T-helper 1 cell treated with Interleukin-12 subunit alpha and Interleukin-12 subunit beta and Interleukin-4 antibody, amounts not matched to agents 30 μg/mL and 1 μg/mL, for 36 hours (primary cell): ENCODE measurements at regions not wholly inside any gene's neighbourhood (a gene's known extent, or its start where the extent isn't known, plus 50 kb on each side); places are given as distances from the start of the nearest gene placed in this dataset.

Experiments
- H3K27ac Mint-ChIP-seq: one replicate; pipeline ENCODE4 v1.8.0; 2021; ENCODE audit warnings: mild to moderate bottlenecking, mixed read lengths
- H3K27me3 Mint-ChIP-seq: one replicate; pipeline ENCODE4 v1.8.0; 2021; ENCODE audit warnings: low read depth, mixed read lengths
- H3K36me3 Mint-ChIP-seq: one replicate; pipeline ENCODE4 v1.8.0; 2021; ENCODE audit warnings: low read depth, mixed read lengths
- H3K4me1 Mint-ChIP-seq: one replicate; pipeline ENCODE4 v1.8.0; 2021; ENCODE audit warnings: low read depth, mixed read lengths
- H3K4me3 Mint-ChIP-seq: one replicate; pipeline ENCODE4 v1.8.0; 2021; ENCODE audit warnings: mild to moderate bottlenecking, moderate library complexity, mixed read lengths
- H3K9me3 Mint-ChIP-seq: one replicate; pipeline ENCODE4 v1.8.0; 2021; ENCODE audit warnings: mixed read lengths

DNA sequence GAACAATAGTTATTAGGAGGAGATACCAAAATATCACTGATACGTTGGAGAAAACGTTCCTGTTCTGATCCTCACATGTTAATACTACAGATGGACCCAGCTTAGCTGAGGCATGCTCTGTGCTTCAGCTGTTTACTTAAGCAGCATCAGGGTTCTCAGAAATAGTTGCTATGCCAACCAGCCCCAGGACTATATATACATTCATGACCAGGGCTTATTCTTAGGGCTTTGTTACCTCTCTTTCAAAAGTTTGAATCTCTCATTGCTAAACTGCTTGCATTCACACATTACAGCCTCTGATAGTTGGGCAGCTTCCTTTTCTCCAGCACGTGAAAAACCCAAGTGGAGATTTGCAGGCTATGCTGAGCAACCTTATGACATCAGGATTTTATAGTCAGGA lies 800.4 kb downstream of the DIAPH3 start:
- H3K27me3 Mint-ChIP-seq: no peaks in the 10 kb centered on the region
- H3K4me1 Mint-ChIP-seq: no peaks in the 10 kb centered on the region
- no peak overlapping the region for H3K27ac Mint-ChIP-seq
- no peaks in the 10 kb centered on the region for H3K36me3 Mint-ChIP-seq
- H3K9me3 Mint-ChIP-seq: no peaks in the 10 kb centered on the region
- no peak overlapping the region for H3K4me3 Mint-ChIP-seq

DNA sequence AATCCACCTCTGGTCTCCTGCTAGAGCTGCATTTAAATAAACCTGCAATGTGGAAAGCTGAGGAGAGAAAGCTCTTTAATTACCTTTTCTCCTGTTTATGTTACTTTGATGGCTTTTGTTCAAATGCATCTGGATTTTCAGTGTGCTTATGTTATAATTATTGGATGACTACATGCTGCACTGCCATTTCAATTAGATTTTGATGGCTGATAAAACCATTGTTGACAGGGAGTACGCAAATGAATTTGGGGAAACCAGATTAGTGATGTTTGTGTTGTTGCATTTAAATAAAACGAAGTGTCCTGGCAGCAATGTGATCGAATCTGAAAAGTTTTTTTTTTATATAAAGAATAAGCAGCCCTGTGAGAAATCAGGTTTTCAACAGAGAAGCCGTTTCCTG lies 799.8 kb downstream of the DIAPH3 start:
- Mint-ChIP-seq H3K36me3 (no peaks in the 10 kb centered on the region), H3K27ac (no peak overlapping the region), H3K4me3 (no peak overlapping the region), H3K4me1 (no peaks in the 10 kb centered on the region), H3K27me3 (no peaks in the 10 kb centered on the region), H3K9me3 (no peaks in the 10 kb centered on the region)

DNA sequence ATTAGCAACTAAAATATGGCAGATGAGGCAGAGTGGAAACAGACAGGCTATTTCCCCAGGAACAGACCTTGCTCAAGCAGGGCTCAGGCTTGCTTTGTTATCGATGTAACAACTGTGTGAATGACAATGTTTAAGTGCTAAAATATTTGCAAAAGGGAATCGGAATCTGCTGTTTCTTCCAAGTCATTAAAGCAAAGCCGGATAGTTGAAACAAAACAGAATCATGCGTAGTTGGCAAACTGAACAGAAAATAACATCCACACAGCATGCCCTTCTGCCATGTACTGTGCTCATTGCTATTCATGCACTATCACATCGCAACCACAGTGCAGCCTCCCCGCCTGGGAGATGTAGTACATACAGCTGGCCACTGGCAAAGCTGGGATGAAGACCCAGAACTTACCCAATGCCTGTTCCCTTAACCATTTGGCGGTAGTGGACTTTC lies 799.1 kb downstream of the DIAPH3 start:
- Mint-ChIP-seq H3K4me1 (no peaks in the 10 kb centered on the region), H3K27ac (no peak overlapping the region), H3K36me3 (no peaks in the 10 kb centered on the region), H3K27me3 (no peaks in the 10 kb centered on the region), H3K4me3 (no peak overlapping the region), H3K9me3 (no peaks in the 10 kb centered on the region)

DNA sequence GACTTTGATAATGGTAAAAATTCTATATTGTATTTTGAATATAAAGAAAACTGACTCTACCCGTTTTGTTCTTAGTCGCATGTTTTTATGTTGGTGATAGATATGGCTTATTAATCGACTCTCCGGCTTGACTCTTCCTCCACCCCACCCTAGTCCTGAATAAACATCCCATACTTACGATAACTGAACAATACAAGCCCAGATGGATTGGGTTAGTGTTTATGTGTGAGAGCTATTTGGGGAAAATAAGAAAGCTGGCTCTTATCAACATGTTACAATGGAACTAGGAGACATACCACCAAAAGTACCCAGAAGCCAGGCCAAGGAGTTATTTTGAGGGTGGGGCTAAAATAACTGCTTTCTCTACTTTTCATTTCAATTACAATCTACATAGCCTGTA lies 796.3 kb downstream of the DIAPH3 start:
- Mint-ChIP-seq H3K36me3 (no peaks in the 10 kb centered on the region), H3K4me3 (no peak overlapping the region), H3K27me3 (no peaks in the 10 kb centered on the region), H3K27ac (no peak overlapping the region), H3K9me3 (no peaks in the 10 kb centered on the region), H3K4me1 (no peaks in the 10 kb centered on the region)

DNA sequence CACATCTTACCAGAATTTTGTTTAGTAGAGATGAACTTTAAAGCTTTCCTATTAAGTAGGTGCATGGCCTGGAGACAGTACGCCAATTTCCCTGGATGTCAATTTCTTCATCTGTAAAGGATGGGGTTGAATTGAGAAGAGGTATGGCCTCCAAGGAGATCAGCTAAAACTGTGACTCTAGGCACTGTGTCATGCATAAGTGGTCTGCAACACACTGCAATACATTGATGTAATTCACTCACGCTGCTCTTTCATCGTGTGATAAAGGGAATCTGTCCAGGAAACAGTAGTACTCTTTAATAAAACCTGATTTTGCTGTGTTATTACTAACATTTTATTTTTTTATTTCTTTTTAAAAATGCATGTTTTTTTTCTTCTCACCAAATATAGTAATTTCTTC lies 795.8 kb downstream of the DIAPH3 start:
- H3K36me3 Mint-ChIP-seq: no peaks in the 10 kb centered on the region
- H3K9me3 Mint-ChIP-seq: no peaks in the 10 kb centered on the region
- H3K4me1 Mint-ChIP-seq: no peaks in the 10 kb centered on the region
- no peak overlapping the region for H3K27ac Mint-ChIP-seq
- no peak overlapping the region for H3K4me3 Mint-ChIP-seq
- H3K27me3 Mint-ChIP-seq: no peaks in the 10 kb centered on the region

DNA sequence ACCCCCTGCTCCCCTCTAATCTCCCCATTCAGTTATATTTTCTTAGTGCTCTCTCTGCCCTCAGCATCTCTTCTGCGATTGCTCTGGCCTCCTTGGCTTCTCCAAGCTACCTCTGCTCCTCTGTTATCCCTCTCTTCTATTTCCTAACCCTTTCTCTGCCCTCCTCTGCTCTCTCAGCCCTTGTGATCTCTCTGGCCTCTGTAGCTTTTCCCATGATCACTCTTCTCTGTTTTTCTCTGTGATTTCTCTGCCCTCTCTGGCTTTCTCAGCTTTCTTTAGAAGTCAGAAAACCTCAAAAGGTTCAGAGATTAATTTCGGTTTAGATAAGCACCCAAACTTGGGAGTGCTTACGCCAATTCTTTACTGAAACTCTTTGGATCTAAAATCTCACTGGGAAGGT lies 795.0 kb downstream of the DIAPH3 start:
- H3K27ac Mint-ChIP-seq: no peak overlapping the region
- H3K4me1 Mint-ChIP-seq: no peaks in the 10 kb centered on the region

DNA sequence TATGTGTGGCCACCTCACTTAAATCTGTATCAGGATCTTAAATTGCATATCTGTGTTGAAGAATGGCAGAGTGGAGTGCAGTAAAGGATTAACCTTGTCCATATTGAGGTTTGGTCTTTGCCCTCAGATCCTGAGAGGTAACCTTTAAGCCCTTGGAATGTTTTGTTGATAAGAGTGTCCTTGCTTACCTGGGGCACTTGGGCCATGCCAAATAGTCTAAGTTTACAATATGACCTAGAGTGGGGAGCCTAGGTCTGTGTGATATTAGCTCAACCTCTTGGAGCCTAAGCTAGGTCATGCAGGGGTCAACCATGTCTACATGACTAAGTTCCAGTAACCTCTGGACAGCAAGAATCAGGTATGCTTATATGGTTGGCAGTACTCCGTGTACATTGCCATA lies 792.5 kb downstream of the DIAPH3 start:
- no peaks in the 10 kb centered on the region for H3K4me1 Mint-ChIP-seq
- no peaks in the 10 kb centered on the region for H3K9me3 Mint-ChIP-seq
- H3K27ac Mint-ChIP-seq: no peak overlapping the region
- no peaks in the 10 kb centered on the region for H3K36me3 Mint-ChIP-seq
- H3K27me3 Mint-ChIP-seq: no peaks in the 10 kb centered on the region
- H3K4me3 Mint-ChIP-seq: no peak overlapping the region

More for the DNA sequence above, 795.0 kb downstream of the DIAPH3 start:
- no peaks in the 10 kb centered on the region for H3K27me3 Mint-ChIP-seq
- H3K9me3 Mint-ChIP-seq: no peaks in the 10 kb centered on the region
- no peaks in the 10 kb centered on the region for H3K36me3 Mint-ChIP-seq
- no peak overlapping the region for H3K4me3 Mint-ChIP-seq

DNA sequence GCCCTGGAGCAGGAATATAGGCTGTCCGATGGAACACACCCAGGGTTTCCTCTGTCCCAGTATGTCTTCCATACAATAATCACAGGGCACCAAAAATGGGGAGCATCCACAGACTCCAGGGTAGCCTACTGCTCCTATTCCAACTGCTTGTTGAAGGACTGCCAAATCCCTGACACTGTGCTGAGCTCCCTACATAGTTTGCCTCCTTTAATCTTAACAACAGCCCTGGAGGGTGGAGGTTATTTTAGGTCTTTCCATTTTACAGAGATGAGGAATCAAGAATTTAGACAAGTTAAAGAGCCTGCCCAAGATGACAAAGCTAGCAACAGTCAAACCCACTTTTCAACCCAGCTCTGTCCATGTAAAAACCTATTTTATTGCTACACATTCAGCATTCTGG lies 790.4 kb downstream of the DIAPH3 start:
- Mint-ChIP-seq H3K9me3 (no peaks in the 10 kb centered on the region), H3K27ac (no peak overlapping the region), H3K4me1 (no peaks in the 10 kb centered on the region), H3K4me3 (no peak overlapping the region), H3K36me3 (no peaks in the 10 kb centered on the region), H3K27me3 (no peaks in the 10 kb centered on the region)

DNA sequence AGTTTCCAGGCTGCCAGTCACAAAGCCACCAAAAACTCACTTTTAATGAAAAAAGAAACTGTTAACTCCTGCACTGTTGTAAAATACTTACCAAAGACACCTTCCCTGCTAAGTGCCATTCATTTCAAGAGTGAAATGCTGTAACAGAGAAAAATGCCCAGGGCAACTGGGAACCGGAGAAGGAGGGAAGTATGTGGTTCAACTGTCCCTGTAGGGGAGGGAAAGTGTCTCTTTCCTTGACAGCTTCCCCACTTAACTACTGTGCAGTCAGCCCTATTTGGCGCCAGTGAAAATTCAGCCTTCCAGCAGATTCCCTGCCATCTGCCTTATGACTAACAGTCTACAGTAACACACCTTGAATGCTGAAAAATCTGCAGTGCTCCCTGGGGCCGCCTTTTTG lies 789.0 kb downstream of the DIAPH3 start:
- Mint-ChIP-seq H3K4me1 (no peaks in the 10 kb centered on the region), H3K27ac (no peak overlapping the region), H3K9me3 (no peaks in the 10 kb centered on the region), H3K36me3 (no peaks in the 10 kb centered on the region), H3K4me3 (no peak overlapping the region), H3K27me3 (no peaks in the 10 kb centered on the region)

DNA sequence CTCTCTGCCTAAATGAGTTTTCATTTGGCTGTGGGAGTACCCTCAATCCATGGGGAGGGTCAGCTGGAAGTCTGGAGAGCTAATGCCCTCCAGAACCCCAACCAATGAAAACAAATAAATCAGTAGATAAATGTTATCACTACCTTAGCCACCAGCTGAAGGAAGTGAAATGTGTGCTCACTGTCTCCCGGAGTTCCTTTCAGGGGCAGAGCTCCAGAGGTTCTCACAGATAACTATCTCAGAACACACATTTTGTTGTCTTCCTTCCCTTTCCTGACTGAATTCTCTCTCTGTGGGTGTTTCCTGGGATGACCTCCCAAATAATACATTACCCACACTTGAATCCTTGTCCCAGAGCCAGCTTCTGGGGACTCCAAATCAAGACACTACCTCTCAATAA lies 779.6 kb downstream of the DIAPH3 start:
- no peak overlapping the region for H3K27ac Mint-ChIP-seq
- no peak overlapping the region for H3K4me3 Mint-ChIP-seq
- H3K36me3 Mint-ChIP-seq: no peaks in the 10 kb centered on the region
- H3K27me3 Mint-ChIP-seq: peaks cover 7% of the 10 kb centered on the region
- no peaks in the 10 kb centered on the region for H3K4me1 Mint-ChIP-seq
- H3K9me3 Mint-ChIP-seq: no peaks in the 10 kb centered on the region

DNA sequence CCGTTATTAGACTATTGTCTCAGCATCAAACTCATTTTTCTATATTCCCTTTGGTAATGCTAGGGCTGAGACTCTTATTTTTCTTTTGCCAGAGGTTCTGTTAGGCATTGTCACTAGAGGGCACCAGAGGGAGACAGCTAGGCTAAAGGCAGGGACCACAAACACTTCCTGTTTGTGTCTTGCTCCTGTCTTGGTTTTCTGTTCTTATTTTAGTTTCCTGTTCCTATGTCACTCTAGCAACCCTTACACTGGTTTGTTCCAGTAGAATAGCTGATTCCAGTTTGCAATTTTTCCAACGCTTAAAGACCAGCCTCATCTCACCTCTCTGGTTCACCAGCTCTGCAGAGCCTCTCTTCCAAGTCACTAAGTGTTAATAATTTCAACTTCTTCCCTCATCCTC lies 772.0 kb downstream of the DIAPH3 start:
- H3K4me3 Mint-ChIP-seq: no peak overlapping the region
- H3K36me3 Mint-ChIP-seq: no peaks in the 10 kb centered on the region
- H3K27ac Mint-ChIP-seq: no peak overlapping the region
- H3K4me1 Mint-ChIP-seq: no peaks in the 10 kb centered on the region
- H3K9me3 Mint-ChIP-seq: no peaks in the 10 kb centered on the region
- H3K27me3 Mint-ChIP-seq: peaks cover 14% of the 10 kb centered on the region

DNA sequence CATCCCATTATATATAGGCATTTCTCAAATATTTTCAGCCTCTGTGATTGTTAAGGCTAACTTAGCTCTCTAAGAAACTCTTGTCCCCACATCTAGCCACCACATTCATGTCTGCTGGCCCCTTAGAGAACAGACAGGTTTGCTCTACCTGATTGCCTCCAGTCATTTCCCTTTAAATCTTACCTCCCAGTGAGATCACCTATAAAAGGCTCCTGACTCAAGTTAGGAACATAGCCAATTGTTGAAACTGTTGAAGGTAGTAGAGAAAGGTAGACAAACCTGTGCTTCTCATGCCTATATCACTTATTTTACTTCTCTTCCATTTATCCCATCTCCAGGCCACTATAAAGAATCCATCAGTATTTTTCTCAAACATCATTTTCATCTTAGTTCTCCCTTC lies 771.4 kb downstream of the DIAPH3 start:
- Mint-ChIP-seq H3K27ac (no peak overlapping the region), H3K4me3 (no peak overlapping the region), H3K4me1 (no peaks in the 10 kb centered on the region), H3K27me3 (peaks cover 14% of the 10 kb centered on the region), H3K36me3 (no peaks in the 10 kb centered on the region), H3K9me3 (no peaks in the 10 kb centered on the region)

DNA sequence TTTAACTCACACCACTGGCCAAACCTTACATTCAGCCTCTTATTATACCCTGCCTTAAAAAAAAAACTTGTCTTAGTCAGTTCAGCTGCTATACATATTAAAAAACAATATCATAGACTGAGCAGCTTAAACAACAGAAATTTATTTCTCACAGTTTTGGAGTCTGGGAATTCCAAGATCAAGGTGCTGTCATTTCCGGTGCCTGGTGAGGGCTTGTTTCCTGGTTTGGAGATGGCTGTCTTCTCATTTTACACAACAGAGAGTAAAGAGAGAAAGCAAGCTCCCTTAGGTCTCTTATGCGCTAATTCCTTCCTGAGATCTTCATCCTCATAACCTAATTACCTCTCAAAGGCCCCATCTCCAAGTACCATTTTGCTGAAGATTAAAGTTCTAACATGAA lies 769.2 kb downstream of the DIAPH3 start:
- Mint-ChIP-seq H3K27ac (no peak overlapping the region), H3K9me3 (no peaks in the 10 kb centered on the region), H3K36me3 (no peaks in the 10 kb centered on the region), H3K4me3 (no peak overlapping the region), H3K4me1 (no peaks in the 10 kb centered on the region), H3K27me3 (peaks cover 8% of the 10 kb centered on the region)

DNA sequence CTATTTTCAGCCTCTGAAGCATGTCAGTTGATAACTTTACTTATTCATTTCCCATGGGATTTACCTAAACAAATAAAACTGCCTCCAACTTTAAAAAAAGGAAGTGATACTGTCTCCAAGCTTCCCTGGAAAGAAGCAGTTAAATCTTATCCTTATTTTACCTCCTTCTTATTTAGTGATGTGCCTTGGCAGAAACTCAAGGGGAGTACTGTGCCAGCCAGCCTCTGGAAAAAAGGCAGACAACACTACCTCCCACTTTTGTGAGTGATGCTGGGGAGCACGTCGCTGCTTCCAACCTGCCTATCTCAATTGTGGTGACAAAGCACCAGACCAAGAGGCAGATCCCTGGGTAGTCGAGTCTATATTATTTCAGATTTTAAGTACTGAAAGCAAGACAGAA lies 765.6 kb downstream of the DIAPH3 start:
- H3K9me3 Mint-ChIP-seq: peaks cover 4% of the 10 kb centered on the region
- no peaks in the 10 kb centered on the region for H3K36me3 Mint-ChIP-seq
- no peaks in the 10 kb centered on the region for H3K4me1 Mint-ChIP-seq
- H3K4me3 Mint-ChIP-seq: no peak overlapping the region
- H3K27ac Mint-ChIP-seq: no peak overlapping the region
- peaks cover 3% of the 10 kb centered on the region for H3K27me3 Mint-ChIP-seq

DNA sequence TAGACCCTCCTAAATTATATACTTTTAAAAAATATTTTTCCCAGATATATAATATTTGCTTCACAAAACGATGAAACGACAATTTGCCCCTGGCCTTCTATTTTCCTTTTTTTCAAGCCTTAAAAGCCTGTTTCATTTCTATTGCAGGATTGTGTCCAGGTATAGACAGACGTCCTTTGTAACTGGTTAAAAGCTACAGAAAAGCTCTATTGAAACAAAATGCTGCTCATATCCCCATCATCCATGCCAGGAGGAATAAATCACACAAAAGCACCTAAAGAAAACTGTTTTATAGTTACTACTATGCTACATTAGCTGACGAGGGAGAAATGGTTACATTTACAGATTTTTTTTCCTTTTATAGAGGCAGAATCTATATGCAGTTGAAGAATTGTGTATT lies 765.1 kb downstream of the DIAPH3 start:
- H3K9me3 Mint-ChIP-seq: peaks cover 7% of the 10 kb centered on the region
- H3K27me3 Mint-ChIP-seq: peaks cover 3% of the 10 kb centered on the region
- H3K27ac Mint-ChIP-seq: no peak overlapping the region
- H3K36me3 Mint-ChIP-seq: no peaks in the 10 kb centered on the region
- H3K4me1 Mint-ChIP-seq: no peaks in the 10 kb centered on the region
- no peak overlapping the region for H3K4me3 Mint-ChIP-seq

DNA sequence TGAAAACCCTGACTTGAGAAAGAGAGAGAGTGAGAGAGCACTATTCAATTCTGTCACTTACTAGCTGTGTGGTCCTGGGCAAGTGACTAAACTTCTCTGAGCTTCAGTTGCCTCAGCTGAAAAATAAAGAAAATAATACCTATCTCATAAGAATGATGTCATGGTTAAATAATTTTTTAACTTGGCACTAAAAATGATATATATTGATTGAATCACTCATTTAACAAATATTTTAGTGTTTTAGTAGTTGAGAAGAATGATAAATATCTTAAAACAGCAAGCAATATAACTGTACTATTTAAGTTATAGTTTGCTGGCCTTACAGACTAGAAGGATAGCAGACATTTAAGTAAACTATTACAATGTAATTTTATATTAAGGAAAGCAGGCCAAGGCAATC lies 764.2 kb downstream of the DIAPH3 start:
- H3K27me3 Mint-ChIP-seq: peaks cover 3% of the 10 kb centered on the region
- H3K4me3 Mint-ChIP-seq: no peak overlapping the region
- H3K9me3 Mint-ChIP-seq: peaks cover 7% of the 10 kb centered on the region
- no peak overlapping the region for H3K27ac Mint-ChIP-seq
- H3K4me1 Mint-ChIP-seq: no peaks in the 10 kb centered on the region
- no peaks in the 10 kb centered on the region for H3K36me3 Mint-ChIP-seq
